ENCODE measurements at regions not wholly inside any gene's neighbourhood (a gene's known extent, or its start where the extent isn't known, plus 50 kb on each side); places are given as distances from the start of the nearest gene placed in this dataset.

GRCh38 chr10:94240491-94240890 is 122.2 kb downstream of the NOC3L start:
- Histone ChIP-seq H3K36me3 (ENCODE audit: control insufficient read depth, insufficient read depth, low read length) (peaks cover 29% of the 10 kb centered on the region), H3K27me3 (ENCODE audit: control insufficient read depth, insufficient read depth, low read length) (no peaks in the 10 kb centered on the region), H3K27ac (ENCODE audit: low read length) (no peak overlapping the region), H3K9me3 (ENCODE audit: control insufficient read depth, insufficient read depth, low read depth, low read length) (no peaks in the 10 kb centered on the region), H3K4me3 (ENCODE audit: low read depth in 2 of 2, low read length in 2 of 2) (no peak overlapping the region), H3K4me1 (ENCODE audit: control insufficient read depth, insufficient read depth, low read length) (no peaks in the 10 kb centered on the region)
- BruUV-seq (replicated peaks): no TSS peak
- in situ Hi-C loops (cut with HindIII; ENCODE audit: low pct_unique_long_range_greater_than_20kb, low sequenced_read_pairs): no loop called here
- ChIA-PET POLR2A (no interaction called here), CTCF (no interaction called here)
- DNase-seq (ENCODE audit: low read depth, low spot score) (no peak), ATAC-seq (no peak)
- intact Hi-C loops (cut with micrococcal nuclease; ENCODE audit: unreplicated experiment): no loop called here
- TF ChIP-seq CTCF (IDR thresholded peaks at IDR 0.05) (no peak), REST (IDR thresholded peaks at IDR 0.05; ENCODE audit: insufficient read depth in 1 of 2, low read depth in 2 of 2, low read length in 1 of 2) (no peak), TCF7L2 (IDR thresholded peaks at IDR 0.05; ENCODE audit: low read depth, low read length) (no peak), SIN3A (IDR thresholded peaks at IDR 0.05; ENCODE audit: borderline replicate concordance, insufficient read depth, low read depth, low read length) (no peak), POLR2AphosphoS5 (IDR thresholded peaks at IDR 0.05; ENCODE audit: low read depth, low read length) (no peak)

GRCh38 chr10:94240901-94241300 is 121.8 kb downstream of the NOC3L start:
- no peaks in the 10 kb centered on the region for H3K27me3 ChIP-seq (ENCODE audit: control insufficient read depth, insufficient read depth, low read length)
- TF ChIP-seq REST (IDR thresholded peaks at IDR 0.05; ENCODE audit: insufficient read depth in 1 of 2, low read depth in 2 of 2, low read length in 1 of 2): no peak
- TF ChIP-seq POLR2AphosphoS5 (IDR thresholded peaks at IDR 0.05; ENCODE audit: low read depth, low read length): no peak
- TF ChIP-seq CTCF (IDR thresholded peaks at IDR 0.05): no peak
- TF ChIP-seq TCF7L2 (IDR thresholded peaks at IDR 0.05; ENCODE audit: low read depth, low read length): no peak
- TF ChIP-seq SIN3A (IDR thresholded peaks at IDR 0.05; ENCODE audit: borderline replicate concordance, insufficient read depth, low read depth, low read length): no peak
- ChIA-PET POLR2A (no interaction called here), CTCF (no interaction called here)
- H3K4me3 ChIP-seq (ENCODE audit: low read depth in 2 of 2, low read length in 2 of 2): no peak overlapping the region
- intact Hi-C loops (cut with micrococcal nuclease; ENCODE audit: unreplicated experiment) (no loop called here), in situ Hi-C loops (cut with HindIII; ENCODE audit: low pct_unique_long_range_greater_than_20kb, low sequenced_read_pairs) (no loop called here)
- H3K4me1 ChIP-seq (ENCODE audit: control insufficient read depth, insufficient read depth, low read length): no peaks in the 10 kb centered on the region
- BruUV-seq (replicated peaks): no TSS peak
- DNase-seq (ENCODE audit: low read depth, low spot score) (no peak), ATAC-seq (no peak)
- H3K9me3 ChIP-seq (ENCODE audit: control insufficient read depth, insufficient read depth, low read depth, low read length): no peaks in the 10 kb centered on the region
- no peak overlapping the region for H3K27ac ChIP-seq (ENCODE audit: low read length)
- peaks cover 26% of the 10 kb centered on the region for H3K36me3 ChIP-seq (ENCODE audit: control insufficient read depth, insufficient read depth, low read length)
